ENCODE measurements at regions not wholly inside any gene's neighbourhood (a gene's known extent, or its start where the extent isn't known, plus 50 kb on each side); places are given as distances from the start of the nearest gene placed in this dataset.

DNA sequence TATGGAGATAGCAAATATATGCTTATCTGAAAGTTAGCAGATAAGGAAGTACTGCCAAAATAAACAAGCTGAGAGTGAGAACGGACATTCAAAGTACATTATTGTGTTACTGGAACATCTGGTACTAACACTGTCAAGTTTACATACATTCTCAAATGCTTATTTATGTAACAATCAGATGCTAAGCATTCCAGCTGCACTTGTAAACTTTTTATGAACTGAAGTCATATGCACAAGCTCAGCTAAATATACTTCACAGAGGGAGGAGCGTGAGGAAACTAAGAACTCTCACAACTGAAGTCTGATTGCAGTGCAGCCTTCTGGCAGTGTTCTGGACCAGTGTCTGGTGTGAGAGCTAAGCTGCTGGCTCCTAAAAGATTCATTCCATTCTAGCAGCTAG is 223.7 kb upstream of the NANOGP8 start:
- Histone ChIP-seq H3K4me3 (ENCODE audit: low read depth, low read length) (no peak overlapping the region), H3K27me3 (replicated peaks; ENCODE audit: control insufficient read depth, insufficient read depth, low read length) (no peaks in the 10 kb centered on the region), H3K4me1 (peaks cover 36% of the 10 kb centered on the region), H3K36me3 (ENCODE audit: control insufficient read depth, insufficient read depth, low read length) (no peaks in the 10 kb centered on the region), H3K9me3 (no peaks in the 10 kb centered on the region)
- Mint-ChIP-seq H3K4me1 (ENCODE audit: low read depth, unreplicated experiment) (peaks cover 23% of the 10 kb centered on the region), H3K27me3 (ENCODE audit: insufficient read depth, unreplicated experiment) (no peaks in the 10 kb centered on the region), H3K36me3 (ENCODE audit: insufficient read depth, unreplicated experiment) (no peaks in the 10 kb centered on the region), H3K4me3 (ENCODE audit: unreplicated experiment) (no peak overlapping the region), H3K9me3 (ENCODE audit: unreplicated experiment) (no peaks in the 10 kb centered on the region), H3K27ac (ENCODE audit: unreplicated experiment) (peak overlapping the region; percentile 19)
- TF ChIP-seq, protein P1, sequence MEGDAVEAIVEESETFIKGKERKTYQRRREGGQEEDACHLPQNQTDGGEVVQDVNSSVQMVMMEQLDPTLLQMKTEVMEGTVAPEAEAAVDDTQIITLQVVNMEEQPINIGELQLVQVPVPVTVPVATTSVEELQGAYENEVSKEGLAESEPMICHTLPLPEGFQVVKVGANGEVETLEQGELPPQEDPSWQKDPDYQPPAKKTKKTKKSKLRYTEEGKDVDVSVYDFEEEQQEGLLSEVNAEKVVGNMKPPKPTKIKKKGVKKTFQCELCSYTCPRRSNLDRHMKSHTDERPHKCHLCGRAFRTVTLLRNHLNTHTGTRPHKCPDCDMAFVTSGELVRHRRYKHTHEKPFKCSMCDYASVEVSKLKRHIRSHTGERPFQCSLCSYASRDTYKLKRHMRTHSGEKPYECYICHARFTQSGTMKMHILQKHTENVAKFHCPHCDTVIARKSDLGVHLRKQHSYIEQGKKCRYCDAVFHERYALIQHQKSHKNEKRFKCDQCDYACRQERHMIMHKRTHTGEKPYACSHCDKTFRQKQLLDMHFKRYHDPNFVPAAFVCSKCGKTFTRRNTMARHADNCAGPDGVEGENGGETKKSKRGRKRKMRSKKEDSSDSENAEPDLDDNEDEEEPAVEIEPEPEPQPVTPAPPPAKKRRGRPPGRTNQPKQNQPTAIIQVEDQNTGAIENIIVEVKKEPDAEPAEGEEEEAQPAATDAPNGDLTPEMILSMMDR (IDR thresholded peaks at IDR 0.05; ENCODE audit: insufficient read depth in 1 of 2, low read depth in 1 of 2, low read length in 1 of 2, severe bottlenecking in 1 of 2, unreplicated experiment in 1 of 2), result no peak
- POLR2A ChIA-PET, result no interaction called here
- DNase-seq, result peak in 1 of 2 experiments; percentile 3
- CTCF ChIA-PET, result interaction anchor here (1.2 to 1.4 kb wide), 2 partner anchors 20 to 136 kb away, joined by 7 read pairs; no protein-coding TSS in a partner anchor
- intact Hi-C loops (cut with micrococcal nuclease; ENCODE audit: unreplicated experiment), result loop anchor here (5.0 kb wide), 1 partner anchor 133 kb away; no protein-coding TSS in a partner anchor
- no TSS peak for BruUV-seq (replicated peaks)

DNA sequence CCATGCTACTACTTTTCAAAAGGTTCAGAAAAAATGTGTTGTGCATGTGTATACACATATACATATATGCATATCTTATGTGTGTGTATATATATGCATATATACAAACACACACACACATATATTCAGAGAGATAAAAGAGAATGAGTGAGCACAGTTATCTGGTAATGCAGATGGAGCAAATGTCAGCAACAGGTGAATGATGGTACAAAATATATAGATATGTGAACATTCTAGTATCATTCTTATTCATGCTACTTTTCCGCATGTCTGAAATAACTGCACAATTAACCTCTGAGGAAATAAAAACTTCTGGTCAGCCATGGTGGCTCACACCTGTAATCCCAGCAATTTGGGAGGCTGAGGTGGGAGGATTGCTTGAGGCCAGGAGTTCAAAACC is 222.6 kb upstream of the NANOGP8 start:
- Histone ChIP-seq H3K4me1 (peaks cover 36% of the 10 kb centered on the region), H3K4me3 (ENCODE audit: low read depth, low read length) (no peak overlapping the region), H3K27me3 (replicated peaks; ENCODE audit: control insufficient read depth, insufficient read depth, low read length) (no peaks in the 10 kb centered on the region), H3K36me3 (ENCODE audit: control insufficient read depth, insufficient read depth, low read length) (no peaks in the 10 kb centered on the region), H3K9me3 (no peaks in the 10 kb centered on the region)
- H3K4me3 Mint-ChIP-seq (ENCODE audit: unreplicated experiment), result no peak overlapping the region
- H3K27ac Mint-ChIP-seq (ENCODE audit: unreplicated experiment), result no peak overlapping the region
- POLR2A ChIA-PET, result no interaction called here
- H3K36me3 Mint-ChIP-seq (ENCODE audit: insufficient read depth, unreplicated experiment), result no peaks in the 10 kb centered on the region
- H3K4me1 Mint-ChIP-seq (ENCODE audit: low read depth, unreplicated experiment), result peaks cover 23% of the 10 kb centered on the region
- CTCF ChIA-PET, result no interaction called here
- intact Hi-C loops (cut with micrococcal nuclease; ENCODE audit: unreplicated experiment), result loop anchor here (5.0 kb wide), 1 partner anchor 135 kb away; no protein-coding TSS in a partner anchor
- BruUV-seq (replicated peaks), result no TSS peak
- H3K27me3 Mint-ChIP-seq (ENCODE audit: insufficient read depth, unreplicated experiment), result no peaks in the 10 kb centered on the region
- no peak for DNase-seq
- no peaks in the 10 kb centered on the region for H3K9me3 Mint-ChIP-seq (ENCODE audit: unreplicated experiment)
- TF ChIP-seq, protein P1 (IDR thresholded peaks at IDR 0.05; ENCODE audit: insufficient read depth in 1 of 2, low read depth in 1 of 2, low read length in 1 of 2, severe bottlenecking in 1 of 2, unreplicated experiment in 1 of 2), result no peak

DNA sequence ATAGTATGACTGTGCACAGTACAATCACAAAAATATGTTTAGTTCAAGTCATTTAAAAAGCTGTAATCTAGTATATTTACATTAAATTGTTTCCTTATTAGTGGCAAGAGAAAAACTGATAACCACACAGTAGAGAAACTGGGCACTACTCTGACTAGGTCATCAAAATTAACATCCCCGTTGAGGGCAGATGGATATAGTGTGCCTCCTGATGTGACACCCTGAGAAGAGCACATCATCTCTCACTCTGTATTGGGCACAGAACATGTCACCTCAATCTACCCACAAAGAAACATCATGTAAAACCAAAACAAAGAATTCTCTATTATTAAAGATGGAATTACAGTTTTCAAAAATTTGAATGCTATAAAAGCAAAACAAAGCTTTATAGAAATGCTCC is 221.9 kb upstream of the NANOGP8 start:
- H3K4me3 ChIP-seq (ENCODE audit: low read depth, low read length), result no peak overlapping the region
- Mint-ChIP-seq H3K4me1 (ENCODE audit: low read depth, unreplicated experiment) (peaks cover 23% of the 10 kb centered on the region), H3K27me3 (ENCODE audit: insufficient read depth, unreplicated experiment) (no peaks in the 10 kb centered on the region), H3K9me3 (ENCODE audit: unreplicated experiment) (no peaks in the 10 kb centered on the region), H3K36me3 (ENCODE audit: insufficient read depth, unreplicated experiment) (no peaks in the 10 kb centered on the region), H3K4me3 (ENCODE audit: unreplicated experiment) (peak overlapping the region; percentile 51), H3K27ac (ENCODE audit: unreplicated experiment) (peak overlapping the region; percentile 90)
- H3K27me3 ChIP-seq (replicated peaks; ENCODE audit: control insufficient read depth, insufficient read depth, low read length), result no peaks in the 10 kb centered on the region
- ChIA-PET CTCF (interaction anchor here (1.2 to 1.6 kb wide), 2 partner anchors 18 to 138 kb away, joined by 4 to 6 read pairs; no protein-coding TSS in a partner anchor), POLR2A (no interaction called here)
- H3K36me3 ChIP-seq (ENCODE audit: control insufficient read depth, insufficient read depth, low read length), result no peaks in the 10 kb centered on the region
- no peaks in the 10 kb centered on the region for H3K9me3 ChIP-seq
- TF ChIP-seq, protein P1 (IDR thresholded peaks at IDR 0.05; ENCODE audit: insufficient read depth in 1 of 2, low read depth in 1 of 2, low read length in 1 of 2, severe bottlenecking in 1 of 2, unreplicated experiment in 1 of 2), result no peak
- intact Hi-C loops (cut with micrococcal nuclease; ENCODE audit: unreplicated experiment), result loop anchor here (5.0 kb wide), 1 partner anchor 135 kb away; no protein-coding TSS in a partner anchor
- BruUV-seq (replicated peaks), result no TSS peak
- H3K4me1 ChIP-seq, result peaks cover 36% of the 10 kb centered on the region
- DNase-seq, result no peak

Measured in Caco-2 (cell line).